Fibroblast of villous mesenchyme (primary cell): ENCODE measurements at regions not wholly inside any gene's neighbourhood (a gene's known extent, or its start where the extent isn't known, plus 50 kb on each side); places are given as distances from the start of the nearest gene placed in this dataset.

ENCODE experiments used
- DNase-seq: peaks from one replicate; pipeline ENCODE4 v3.0.0-alpha.2; 2010; ENCODE audit warnings: low read depth
- H3K4me3 ChIP-seq: 2 replicates; pipeline ENCODE4 v1.5.1; 2011; ENCODE audit warnings: low read depth, mild to moderate bottlenecking, low read length
- TF ChIP-seq, protein P1 (sequence below): IDR thresholded peaks from 2 replicates; pipeline ENCODE4 v1.5.1; 2012; ENCODE audit warnings: low read depth, mild to moderate bottlenecking, low read length; ENCODE audit not compliant: insufficient read depth

DNA sequence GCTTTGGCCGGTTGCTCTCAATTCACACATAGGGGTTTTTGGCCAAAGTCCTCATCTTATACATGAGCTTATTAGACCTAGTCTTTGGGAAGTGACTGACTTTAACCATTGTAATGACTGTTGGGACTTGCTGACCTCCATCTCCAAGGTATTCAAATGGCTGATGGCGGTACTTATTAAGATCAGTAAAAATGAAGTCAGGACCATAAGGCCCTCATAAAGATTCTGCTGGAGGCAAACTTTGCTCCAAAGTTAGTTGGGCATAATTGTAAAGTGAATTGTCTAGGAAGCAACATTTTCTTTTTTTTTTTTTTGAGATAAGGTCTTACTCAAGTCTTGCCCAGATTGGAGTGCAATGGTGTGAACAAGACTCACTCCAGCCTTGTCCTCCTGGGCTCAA lies 76.3 kb upstream of the MKLN1 start:
- TF ChIP-seq, protein P1, sequence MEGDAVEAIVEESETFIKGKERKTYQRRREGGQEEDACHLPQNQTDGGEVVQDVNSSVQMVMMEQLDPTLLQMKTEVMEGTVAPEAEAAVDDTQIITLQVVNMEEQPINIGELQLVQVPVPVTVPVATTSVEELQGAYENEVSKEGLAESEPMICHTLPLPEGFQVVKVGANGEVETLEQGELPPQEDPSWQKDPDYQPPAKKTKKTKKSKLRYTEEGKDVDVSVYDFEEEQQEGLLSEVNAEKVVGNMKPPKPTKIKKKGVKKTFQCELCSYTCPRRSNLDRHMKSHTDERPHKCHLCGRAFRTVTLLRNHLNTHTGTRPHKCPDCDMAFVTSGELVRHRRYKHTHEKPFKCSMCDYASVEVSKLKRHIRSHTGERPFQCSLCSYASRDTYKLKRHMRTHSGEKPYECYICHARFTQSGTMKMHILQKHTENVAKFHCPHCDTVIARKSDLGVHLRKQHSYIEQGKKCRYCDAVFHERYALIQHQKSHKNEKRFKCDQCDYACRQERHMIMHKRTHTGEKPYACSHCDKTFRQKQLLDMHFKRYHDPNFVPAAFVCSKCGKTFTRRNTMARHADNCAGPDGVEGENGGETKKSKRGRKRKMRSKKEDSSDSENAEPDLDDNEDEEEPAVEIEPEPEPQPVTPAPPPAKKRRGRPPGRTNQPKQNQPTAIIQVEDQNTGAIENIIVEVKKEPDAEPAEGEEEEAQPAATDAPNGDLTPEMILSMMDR = no peak
- DNase-seq = no peak

DNA sequence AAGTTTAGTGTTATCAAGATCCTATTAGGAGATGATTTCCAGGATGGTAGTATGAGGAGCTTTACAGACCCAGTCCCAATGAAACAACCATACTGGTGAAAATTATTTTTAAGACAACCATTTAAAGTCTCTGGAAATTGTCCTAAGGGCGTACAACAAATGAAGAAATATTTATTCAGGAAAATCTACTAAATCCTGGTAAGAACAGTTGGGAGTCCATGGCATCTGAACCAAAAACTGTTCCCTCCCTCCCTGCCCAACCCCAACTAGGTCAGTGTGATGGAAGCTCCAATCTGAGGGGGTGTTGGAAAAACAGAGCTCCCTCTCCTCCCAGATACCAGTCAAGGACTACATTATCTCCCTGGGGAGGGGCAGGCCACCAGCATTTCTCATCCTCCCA lies 74.7 kb upstream of the MKLN1 start:
- DNase-seq = no peak
- H3K4me3 ChIP-seq = no peak overlapping the region
- TF ChIP-seq, protein P1 = no peak

More for the DNA sequence above, 76.3 kb upstream of the MKLN1 start:
- H3K4me3 ChIP-seq = no peak overlapping the region

DNA sequence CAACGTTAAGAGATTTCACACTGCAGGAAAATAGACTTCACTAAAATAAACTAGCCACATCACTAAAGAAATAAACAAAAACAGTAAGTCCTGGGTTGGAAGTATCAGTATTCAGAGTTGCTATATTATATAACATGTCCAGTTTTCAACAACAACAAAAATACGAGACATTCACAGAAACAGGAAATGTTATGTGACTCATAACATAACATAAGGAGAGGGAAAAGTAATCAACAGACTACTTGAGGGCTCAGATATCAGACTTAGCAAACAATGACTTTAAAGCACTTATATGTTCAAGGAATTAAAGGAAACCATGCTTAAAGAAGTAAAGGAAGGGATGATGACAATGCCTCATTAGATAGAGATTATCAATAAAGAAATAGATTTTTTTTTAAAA lies 73.5 kb upstream of the MKLN1 start:
- H3K4me3 ChIP-seq = no peak overlapping the region
- TF ChIP-seq, protein P1 = no peak
- DNase-seq = peak; percentile 63

DNA sequence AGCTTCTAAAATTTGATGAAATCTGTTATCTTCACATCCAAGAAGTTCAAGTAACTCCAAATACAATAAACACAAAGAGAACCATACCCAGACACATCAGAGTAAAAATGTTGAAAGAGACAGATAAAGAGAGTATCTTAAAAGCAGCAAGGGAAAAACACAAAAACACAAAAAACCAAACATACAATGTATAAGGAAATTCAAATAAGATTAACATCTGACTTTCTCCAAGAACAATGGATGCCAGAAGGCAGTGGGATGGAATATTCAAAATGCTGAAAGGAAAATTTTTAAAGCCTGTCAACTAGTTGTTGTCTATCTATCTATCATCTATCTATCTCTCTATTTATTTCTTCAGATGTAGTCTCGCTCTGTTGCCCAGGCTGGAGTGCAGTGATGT lies 72.4 kb upstream of the MKLN1 start:
- H3K4me3 ChIP-seq = no peak overlapping the region
- TF ChIP-seq, protein P1 = no peak
- no peak for DNase-seq

DNA sequence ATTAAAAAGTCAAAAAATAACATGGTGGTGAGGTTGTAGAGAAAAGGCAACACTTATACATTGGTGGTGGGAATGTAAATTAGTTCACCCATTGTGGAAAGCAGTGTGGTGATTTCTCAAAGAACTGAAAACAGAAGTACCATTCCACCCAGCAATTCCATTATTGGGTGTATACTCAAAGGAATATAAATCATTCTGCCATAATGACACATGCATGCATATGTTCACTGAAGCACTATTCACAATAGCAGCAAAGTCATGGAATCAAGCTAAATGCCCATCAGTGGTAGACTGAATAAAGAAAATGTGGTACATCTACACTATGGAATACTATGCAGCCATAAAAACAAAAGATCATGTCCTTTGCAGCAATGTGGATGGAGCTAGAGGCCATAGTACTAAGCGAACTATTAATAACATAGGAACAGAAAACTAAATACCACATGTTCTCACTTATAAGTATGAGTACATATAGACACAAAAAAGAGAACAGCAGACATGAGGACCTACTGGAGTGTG lies 66.1 kb upstream of the MKLN1 start:
- TF ChIP-seq, protein P1 = no peak
- H3K4me3 ChIP-seq = no peak overlapping the region
- no peak for DNase-seq

DNA sequence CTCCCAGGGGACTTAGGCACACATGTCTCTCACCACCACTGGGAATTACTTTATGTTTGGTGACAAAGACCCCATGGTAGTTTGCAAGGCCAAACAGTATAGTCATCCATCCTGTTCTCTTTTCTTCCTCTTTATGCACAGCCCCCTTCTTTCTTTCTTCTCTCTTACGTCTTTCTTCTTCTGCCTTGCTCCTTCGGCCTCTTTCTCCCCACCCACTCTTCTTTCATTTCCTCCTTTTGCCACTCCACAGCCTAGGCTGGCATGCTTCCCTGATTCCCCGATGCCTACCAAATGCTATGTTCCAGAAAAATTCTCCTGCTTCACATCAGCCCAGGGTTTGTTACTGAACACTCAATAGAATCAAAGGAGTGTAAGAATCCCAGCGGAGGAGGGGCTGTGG lies 62.4 kb upstream of the MKLN1 start:
- TF ChIP-seq, protein P1 = no peak
- no peak for DNase-seq
- no peak overlapping the region for H3K4me3 ChIP-seq

DNA sequence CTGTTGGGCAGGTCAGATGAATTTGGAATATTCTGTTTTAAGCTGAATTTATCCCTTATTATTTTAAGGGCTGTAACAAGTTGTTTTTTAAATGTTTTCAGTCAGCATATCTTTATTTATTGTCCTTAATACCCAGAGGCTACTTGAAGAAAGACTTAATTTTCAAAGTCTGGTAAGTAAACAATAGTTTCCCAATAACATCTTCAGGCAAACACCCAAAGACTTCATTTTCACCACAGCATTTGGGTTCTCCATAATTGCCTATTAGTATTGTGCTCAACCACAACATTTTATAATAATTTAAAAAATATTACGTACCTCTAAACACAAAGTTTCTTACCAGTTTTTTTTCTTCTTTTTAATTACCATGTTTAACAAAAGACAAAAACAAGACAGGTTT lies 60.0 kb upstream of the MKLN1 start:
- H3K4me3 ChIP-seq = no peak overlapping the region
- peak; percentile 55 for DNase-seq
- TF ChIP-seq, protein P1 = no peak
